ENCODE measurements at regions not wholly inside any gene's neighbourhood (a gene's known extent, or its start where the extent isn't known, plus 50 kb on each side); places are given as distances from the start of the nearest gene placed in this dataset.

DNA sequence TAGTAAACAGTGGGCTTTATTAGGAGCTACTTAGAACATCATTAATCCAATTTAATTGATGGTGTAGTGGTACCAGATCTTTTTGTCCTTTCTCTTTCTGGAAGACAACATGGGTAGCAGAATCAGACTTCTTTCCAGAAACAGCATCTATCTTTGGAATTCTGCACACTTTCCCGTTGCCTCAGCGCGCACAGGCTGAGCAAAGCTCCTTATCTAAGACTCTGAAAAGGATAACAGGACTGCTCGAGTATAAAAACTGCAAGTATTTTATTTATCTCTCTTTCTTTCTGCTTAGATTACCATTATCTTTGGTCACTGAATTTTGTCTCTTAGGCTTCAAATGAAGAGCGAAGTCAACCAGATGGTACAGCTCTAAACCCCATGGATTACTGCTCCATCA is 191.7 kb downstream of the DHX15 start:
- H3K36me3 ChIP-seq (ENCODE audit: insufficient read depth, low read depth, low read length): no peaks in the 10 kb centered on the region
- H3K4me3 ChIP-seq (ENCODE audit: low read length): no peak overlapping the region
- no peaks in the 10 kb centered on the region for H3K9me3 ChIP-seq (ENCODE audit: insufficient read depth, low read depth, low read length)
- H3K27ac ChIP-seq (ENCODE audit: low read length): no peak overlapping the region
- H3K27me3 ChIP-seq (ENCODE audit: insufficient read depth, low read length): no peaks in the 10 kb centered on the region
- no peaks in the 10 kb centered on the region for H3K4me1 ChIP-seq (ENCODE audit: insufficient read depth, low read length)
- H3K9ac ChIP-seq (ENCODE audit: low read depth, low read length): no peak overlapping the region

DNA sequence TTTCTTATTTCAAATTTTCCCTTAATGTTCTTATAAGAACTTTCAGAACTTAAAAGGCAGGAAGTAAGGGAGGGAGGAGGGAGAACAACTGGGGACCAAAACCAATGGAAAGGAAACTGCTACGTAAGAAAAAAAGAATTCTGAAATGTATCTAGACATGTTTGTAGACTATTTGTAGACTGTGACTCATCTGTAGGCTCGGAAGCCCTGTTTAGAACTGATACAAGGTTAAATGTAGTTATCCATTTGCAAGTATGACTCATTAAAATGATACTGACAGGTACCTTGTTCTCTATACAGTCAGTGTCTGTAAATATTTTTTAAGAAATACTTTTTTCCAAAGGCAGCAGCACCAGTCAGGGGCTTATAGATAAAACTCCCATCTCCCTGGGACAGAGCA is 202.0 kb downstream of the DHX15 start:
- Histone ChIP-seq H3K9me3 (ENCODE audit: insufficient read depth, low read depth, low read length) (no peaks in the 10 kb centered on the region), H3K27me3 (ENCODE audit: insufficient read depth, low read length) (no peaks in the 10 kb centered on the region), H3K4me1 (ENCODE audit: insufficient read depth, low read length) (no peaks in the 10 kb centered on the region), H3K4me3 (ENCODE audit: low read length) (no peak overlapping the region), H3K36me3 (ENCODE audit: insufficient read depth, low read depth, low read length) (no peaks in the 10 kb centered on the region), H3K27ac (ENCODE audit: low read length) (no peak overlapping the region), H3K9ac (ENCODE audit: low read depth, low read length) (no peak overlapping the region)

- H3K36me3 ChIP-seq (ENCODE audit: insufficient read depth, low read depth, low read length): no peaks in the 10 kb centered on the region
- no peaks in the 10 kb centered on the region for H3K4me1 ChIP-seq (ENCODE audit: insufficient read depth, low read length)
- no peak overlapping the region for H3K4me3 ChIP-seq (ENCODE audit: low read length)
- no peaks in the 10 kb centered on the region for H3K27me3 ChIP-seq (ENCODE audit: insufficient read depth, low read length)
- no peak overlapping the region for H3K27ac ChIP-seq (ENCODE audit: low read length)
- H3K9me3 ChIP-seq (ENCODE audit: insufficient read depth, low read depth, low read length): no peaks in the 10 kb centered on the region
- no peak overlapping the region for H3K9ac ChIP-seq (ENCODE audit: low read depth, low read length)
Observed at GRCh38 chr4:24380957-24381665, 203.2 kb downstream of the DHX15 start.

DNA sequence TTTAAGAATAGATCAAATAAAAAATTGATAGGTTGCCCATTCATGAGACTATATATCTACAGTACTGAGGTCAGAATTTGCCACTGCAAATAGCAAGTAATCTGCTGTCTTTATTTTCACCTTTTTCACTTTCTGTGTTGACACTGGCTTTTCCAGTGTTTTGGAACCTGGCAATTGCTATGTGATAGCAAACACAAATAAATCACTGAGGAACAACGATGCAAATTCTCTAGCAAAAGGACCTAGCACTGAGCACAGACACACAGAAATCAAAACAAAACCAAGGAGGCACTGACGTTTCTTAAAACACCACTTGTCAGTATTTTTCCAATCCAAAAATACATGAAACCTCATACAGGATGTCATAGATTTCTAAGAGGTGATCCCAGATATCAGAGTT is 210.7 kb downstream of the DHX15 start:
- Histone ChIP-seq H3K27ac (ENCODE audit: low read length) (no peak overlapping the region), H3K4me1 (ENCODE audit: insufficient read depth, low read length) (no peaks in the 10 kb centered on the region), H3K9me3 (ENCODE audit: insufficient read depth, low read depth, low read length) (no peaks in the 10 kb centered on the region), H3K4me3 (ENCODE audit: low read length) (no peak overlapping the region), H3K9ac (ENCODE audit: low read depth, low read length) (no peak overlapping the region), H3K36me3 (ENCODE audit: insufficient read depth, low read depth, low read length) (no peaks in the 10 kb centered on the region), H3K27me3 (ENCODE audit: insufficient read depth, low read length) (no peaks in the 10 kb centered on the region)

- H3K36me3 ChIP-seq (ENCODE audit: insufficient read depth, low read depth, low read length): no peaks in the 10 kb centered on the region
- no peaks in the 10 kb centered on the region for H3K4me1 ChIP-seq (ENCODE audit: insufficient read depth, low read length)
- H3K4me3 ChIP-seq (ENCODE audit: low read length): no peak overlapping the region
- no peak overlapping the region for H3K9ac ChIP-seq (ENCODE audit: low read depth, low read length)
- H3K27me3 ChIP-seq (ENCODE audit: insufficient read depth, low read length): no peaks in the 10 kb centered on the region
- H3K9me3 ChIP-seq (ENCODE audit: insufficient read depth, low read depth, low read length): no peaks in the 10 kb centered on the region
- H3K27ac ChIP-seq (ENCODE audit: low read length): no peak overlapping the region
Observed at GRCh38 chr4:24372881-24373280, 211.5 kb downstream of the DHX15 start.

GRCh38 chr4:24372341-24372740 is 212.0 kb downstream of the DHX15 start:
- Histone ChIP-seq H3K27ac (ENCODE audit: low read length) (no peak overlapping the region), H3K9ac (ENCODE audit: low read depth, low read length) (no peak overlapping the region), H3K27me3 (ENCODE audit: insufficient read depth, low read length) (no peaks in the 10 kb centered on the region), H3K9me3 (ENCODE audit: insufficient read depth, low read depth, low read length) (no peaks in the 10 kb centered on the region), H3K4me3 (ENCODE audit: low read length) (no peak overlapping the region), H3K4me1 (ENCODE audit: insufficient read depth, low read length) (no peaks in the 10 kb centered on the region), H3K36me3 (ENCODE audit: insufficient read depth, low read depth, low read length) (no peaks in the 10 kb centered on the region)

DNA sequence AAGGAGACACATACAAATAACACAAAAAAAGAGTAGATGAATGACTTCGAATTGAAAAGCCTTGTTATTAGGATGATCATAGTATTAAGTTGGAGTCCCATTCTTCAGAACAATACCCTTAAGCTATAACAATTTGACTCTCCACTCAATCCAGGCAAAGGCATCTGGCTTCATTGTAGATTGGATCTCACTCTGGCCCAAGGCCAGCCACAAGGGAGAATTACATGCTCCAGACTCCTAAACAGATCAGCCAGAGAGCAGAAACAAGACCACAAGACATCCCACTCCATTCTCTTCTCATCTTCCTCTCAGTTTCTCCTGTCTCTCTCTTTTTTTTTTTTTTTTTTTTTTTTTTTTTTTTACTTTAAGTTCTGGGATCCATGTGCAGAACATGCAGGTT is 213.9 kb downstream of the DHX15 start:
- no peaks in the 10 kb centered on the region for H3K4me1 ChIP-seq (ENCODE audit: insufficient read depth, low read length)
- H3K27ac ChIP-seq (ENCODE audit: low read length): no peak overlapping the region
- no peaks in the 10 kb centered on the region for H3K9me3 ChIP-seq (ENCODE audit: insufficient read depth, low read depth, low read length)
- H3K36me3 ChIP-seq (ENCODE audit: insufficient read depth, low read depth, low read length): no peaks in the 10 kb centered on the region
- no peak overlapping the region for H3K4me3 ChIP-seq (ENCODE audit: low read length)
- H3K9ac ChIP-seq (ENCODE audit: low read depth, low read length): no peak overlapping the region
- H3K27me3 ChIP-seq (ENCODE audit: insufficient read depth, low read length): no peaks in the 10 kb centered on the region

DNA sequence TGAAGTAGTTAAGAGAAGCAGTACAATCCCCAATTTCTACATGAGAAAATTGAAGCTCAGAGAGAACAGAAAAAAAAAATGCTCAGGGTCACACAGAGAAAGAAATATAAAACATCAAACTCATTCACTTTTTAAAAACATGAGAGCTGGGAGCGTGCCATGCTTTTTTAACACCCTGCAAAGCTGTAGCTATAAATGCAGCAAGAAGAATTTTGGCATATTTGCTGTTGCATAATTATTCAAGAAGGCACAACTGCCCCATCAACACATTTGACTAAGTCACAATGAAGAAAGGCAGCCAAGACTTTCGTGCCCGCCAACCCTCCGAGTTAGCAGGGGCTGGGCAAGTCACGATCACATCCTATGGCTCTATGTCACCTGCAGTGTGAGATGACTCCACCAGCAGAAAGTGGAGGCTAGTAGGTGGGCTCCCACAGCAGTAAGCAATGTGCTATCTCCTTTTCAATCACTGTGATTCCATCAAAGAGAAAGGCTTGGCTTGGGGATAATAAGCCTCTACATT is 214.8 kb downstream of the DHX15 start:
- H3K27me3 ChIP-seq (ENCODE audit: insufficient read depth, low read length): no peaks in the 10 kb centered on the region
- no peak overlapping the region for H3K27ac ChIP-seq (ENCODE audit: low read length)
- H3K4me1 ChIP-seq (ENCODE audit: insufficient read depth, low read length): no peaks in the 10 kb centered on the region
- H3K9ac ChIP-seq (ENCODE audit: low read depth, low read length): no peak overlapping the region
- H3K9me3 ChIP-seq (ENCODE audit: insufficient read depth, low read depth, low read length): no peaks in the 10 kb centered on the region
- no peak overlapping the region for H3K4me3 ChIP-seq (ENCODE audit: low read length)
- H3K36me3 ChIP-seq (ENCODE audit: insufficient read depth, low read depth, low read length): no peaks in the 10 kb centered on the region

DNA sequence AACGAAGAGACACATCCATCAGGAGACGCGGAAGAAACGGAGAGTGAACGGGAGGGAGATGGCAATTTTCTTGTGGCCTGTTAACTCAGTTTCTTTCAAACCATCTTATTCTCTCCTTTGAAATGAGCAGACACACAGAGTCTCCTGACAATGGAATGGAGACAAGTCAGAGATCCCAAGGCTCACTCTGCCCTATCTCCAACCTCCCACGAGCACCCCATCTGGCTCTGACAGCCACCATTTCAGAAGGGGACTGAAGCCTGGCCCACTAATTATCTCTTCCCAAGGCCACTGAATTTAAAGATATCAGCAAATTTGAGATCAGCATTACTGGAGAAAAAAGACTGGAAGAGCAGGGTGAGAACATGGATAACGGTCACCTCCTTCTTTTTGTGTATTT is 215.6 kb downstream of the DHX15 start:
- Histone ChIP-seq H3K9ac (ENCODE audit: low read depth, low read length) (no peak overlapping the region), H3K4me3 (ENCODE audit: low read length) (no peak overlapping the region), H3K27me3 (ENCODE audit: insufficient read depth, low read length) (no peaks in the 10 kb centered on the region), H3K27ac (ENCODE audit: low read length) (no peak overlapping the region), H3K36me3 (ENCODE audit: insufficient read depth, low read depth, low read length) (no peaks in the 10 kb centered on the region), H3K9me3 (ENCODE audit: insufficient read depth, low read depth, low read length) (no peaks in the 10 kb centered on the region), H3K4me1 (ENCODE audit: insufficient read depth, low read length) (no peaks in the 10 kb centered on the region; the same call in 1 of the 2 replicates)

DNA sequence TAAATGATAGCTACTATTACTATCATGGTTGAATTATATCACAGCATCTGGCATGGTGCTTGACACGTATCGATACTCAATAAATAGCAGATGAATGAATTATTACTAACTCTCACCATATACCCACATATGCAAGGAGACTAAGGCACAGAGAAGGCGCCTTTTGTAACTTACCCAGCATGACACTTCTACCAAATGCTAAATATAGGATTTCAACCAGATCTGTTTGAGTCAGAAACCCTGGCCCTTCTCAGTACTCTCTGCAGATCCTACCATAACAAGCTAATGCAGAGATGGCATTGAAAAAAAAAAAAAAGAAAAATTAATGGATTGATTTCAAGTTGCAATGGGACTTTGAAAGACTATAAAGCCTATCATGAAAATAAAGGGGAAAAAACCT is 219.5 kb downstream of the DHX15 start:
- H3K27ac ChIP-seq (ENCODE audit: low read length): no peak overlapping the region
- no peak overlapping the region for H3K4me3 ChIP-seq (ENCODE audit: low read length)
- no peaks in the 10 kb centered on the region for H3K27me3 ChIP-seq (ENCODE audit: insufficient read depth, low read length)
- no peaks in the 10 kb centered on the region; the same call in 1 of the 2 replicates for H3K4me1 ChIP-seq (ENCODE audit: insufficient read depth, low read length)
- H3K36me3 ChIP-seq (ENCODE audit: insufficient read depth, low read depth, low read length): no peaks in the 10 kb centered on the region
- no peaks in the 10 kb centered on the region for H3K9me3 ChIP-seq (ENCODE audit: insufficient read depth, low read depth, low read length)
- H3K9ac ChIP-seq (ENCODE audit: low read depth, low read length): no peak overlapping the region

- Histone ChIP-seq H3K4me1 (ENCODE audit: insufficient read depth, low read length) (no peaks in the 10 kb centered on the region; the same call in 1 of the 2 replicates), H3K9me3 (ENCODE audit: insufficient read depth, low read depth, low read length) (no peaks in the 10 kb centered on the region), H3K36me3 (ENCODE audit: insufficient read depth, low read depth, low read length) (no peaks in the 10 kb centered on the region), H3K27ac (ENCODE audit: low read length) (no peak overlapping the region), H3K4me3 (ENCODE audit: low read length) (no peak overlapping the region), H3K27me3 (ENCODE audit: insufficient read depth, low read length) (no peaks in the 10 kb centered on the region), H3K9ac (ENCODE audit: low read depth, low read length) (no peak overlapping the region)
Observed at GRCh38 chr4:24364249-24364648, 220.1 kb downstream of the DHX15 start.

GRCh38 chr4:24363751-24364150 is 220.6 kb downstream of the DHX15 start:
- no peaks in the 10 kb centered on the region for H3K27me3 ChIP-seq (ENCODE audit: insufficient read depth, low read length)
- no peak overlapping the region for H3K9ac ChIP-seq (ENCODE audit: low read depth, low read length)

More at GRCh38 chr4:24363751-24364150, 220.6 kb downstream of the DHX15 start:
- H3K4me3 ChIP-seq (ENCODE audit: low read length): no peak overlapping the region
- no peak overlapping the region for H3K27ac ChIP-seq (ENCODE audit: low read length)
- no peaks in the 10 kb centered on the region for H3K36me3 ChIP-seq (ENCODE audit: insufficient read depth, low read depth, low read length)
- H3K4me1 ChIP-seq (ENCODE audit: insufficient read depth, low read length): no peaks in the 10 kb centered on the region; the same call in 1 of the 2 replicates
- no peaks in the 10 kb centered on the region for H3K9me3 ChIP-seq (ENCODE audit: insufficient read depth, low read depth, low read length)
